Kidney tubule cell (primary cell): ENCODE measurements at regions not wholly inside any gene's neighbourhood (a gene's known extent, or its start where the extent isn't known, plus 50 kb on each side); places are given as distances from the start of the nearest gene placed in this dataset.
A peak's percentile ranks its signal among the peaks of the same experiment; 100 is the strongest.
"Not testable (repeated sequence)": the region's sequence is repeated elsewhere in the genome, so short reads cannot be mapped to it uniquely, and the experiment has no call there.

Experiments
- DNase-seq: peaks from one replicate; pipeline ENCODE4 v3.0.0-alpha.2; 2018; ENCODE audit warnings: low spot score

DNA sequence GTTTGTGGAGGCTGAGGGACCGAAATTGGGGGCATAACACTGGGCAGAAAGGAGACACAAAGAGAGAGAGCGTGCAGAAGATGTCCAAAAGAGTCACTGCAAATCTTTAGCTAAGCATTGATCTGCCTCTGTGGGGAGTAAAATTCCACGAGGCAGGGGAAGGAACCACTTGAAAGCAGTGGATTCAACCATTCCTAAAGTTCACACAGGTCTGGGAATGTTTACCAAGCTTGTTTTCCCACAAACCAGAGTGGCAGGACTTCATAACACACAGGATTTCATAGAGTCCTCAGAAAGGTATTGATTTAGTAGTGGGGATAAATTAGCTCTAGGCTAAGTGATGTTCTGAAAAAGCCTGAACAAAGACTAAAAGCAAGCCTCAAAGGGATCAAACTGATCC is 66.1 kb upstream of the RPL38 start:
- no peak for DNase-seq

DNA sequence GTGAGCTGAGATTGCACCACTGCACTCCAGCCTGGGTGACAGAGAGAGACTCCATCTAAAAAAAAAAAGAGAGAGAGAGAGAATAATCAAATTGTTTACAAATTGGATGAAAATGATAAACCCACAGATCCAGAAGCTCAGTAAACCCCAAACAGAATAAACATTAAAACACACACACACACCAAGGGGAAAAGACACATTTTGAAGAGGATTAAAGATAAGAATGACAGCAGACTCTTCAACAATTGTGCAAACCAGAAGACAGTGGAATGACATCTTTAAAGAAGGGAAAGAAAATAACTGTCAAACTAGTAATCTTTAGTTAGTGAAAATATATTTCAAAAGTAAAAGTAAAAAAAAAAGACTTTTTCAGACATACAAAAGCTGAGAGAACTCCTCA is 64.4 kb upstream of the RPL38 start:
- no peak for DNase-seq

DNA sequence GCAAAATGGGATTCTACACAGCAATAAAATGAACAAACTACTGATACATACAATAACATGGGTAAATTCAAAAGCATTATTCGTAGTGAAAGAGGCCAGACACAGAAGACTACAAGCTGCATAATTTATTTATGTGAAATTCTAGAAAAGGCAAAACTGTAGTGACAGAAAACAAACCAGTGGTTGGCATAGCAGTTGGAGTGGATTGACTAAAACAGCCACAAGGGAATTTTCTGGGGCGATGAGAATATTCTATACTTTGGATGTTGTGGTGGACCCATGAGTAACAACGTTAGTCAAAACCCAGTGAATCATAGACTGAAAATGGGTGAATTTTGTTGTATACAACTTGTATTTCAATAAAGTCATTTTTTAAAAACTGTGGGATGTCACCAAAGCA is 63.2 kb upstream of the RPL38 start:
- DNase-seq = no peak

DNA sequence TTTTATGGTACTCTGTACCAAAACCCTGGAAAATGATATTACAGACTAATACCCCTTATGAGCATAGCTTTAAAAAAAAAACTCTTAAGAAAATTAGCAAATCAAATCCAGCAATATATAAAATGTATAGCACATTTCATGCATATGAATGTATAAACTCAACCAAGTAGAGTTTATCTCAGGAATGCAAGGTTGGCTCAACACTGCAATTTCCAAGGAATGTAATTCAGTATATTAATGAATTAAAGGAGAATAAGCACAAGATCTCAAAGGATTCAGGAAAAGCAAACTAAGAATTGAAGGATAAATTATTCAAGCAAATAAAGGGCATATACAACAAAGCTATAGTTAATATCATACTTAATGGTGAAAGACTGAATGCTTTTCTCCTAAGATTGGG is 61.9 kb upstream of the RPL38 start:
- no peak for DNase-seq

DNA sequence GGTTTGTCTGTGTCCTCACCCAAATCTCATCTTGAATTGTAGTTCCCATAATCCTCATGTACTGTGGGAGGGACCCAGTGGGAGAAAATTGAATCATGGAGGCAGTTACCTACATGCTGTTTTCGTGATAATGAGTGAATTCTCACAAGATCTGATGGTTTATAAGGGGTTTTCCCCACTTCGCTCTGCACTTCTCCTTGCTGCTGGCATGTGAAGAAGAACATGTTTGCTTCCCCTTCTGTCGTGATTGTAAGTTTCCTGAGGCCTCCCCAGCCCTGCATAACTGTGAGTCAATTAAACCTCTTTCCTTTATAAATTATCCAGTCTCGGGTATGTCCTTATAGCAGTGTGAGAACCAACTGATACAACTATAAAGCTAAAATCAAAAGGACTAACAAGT is 60.2 kb upstream of the RPL38 start:
- DNase-seq = not testable (repeated sequence)

DNA sequence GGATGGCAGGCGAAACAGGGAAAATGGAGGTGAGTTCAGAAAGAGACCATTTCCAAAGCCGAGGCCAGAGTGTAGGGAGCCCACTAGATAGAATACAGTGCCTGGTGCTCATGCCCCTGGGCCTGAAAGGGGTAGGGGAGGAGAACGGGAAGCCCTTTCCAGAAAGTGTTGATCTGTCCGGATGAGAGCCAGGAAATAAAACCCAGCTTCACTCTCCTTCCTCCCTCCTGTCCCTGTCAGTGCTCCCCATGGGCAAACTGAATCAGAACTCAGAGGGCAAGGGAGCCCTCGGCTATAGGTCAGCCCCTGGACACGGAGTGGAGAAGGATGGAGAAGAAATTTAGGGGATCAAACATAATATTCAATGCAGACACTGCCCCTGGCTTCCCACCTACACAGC is 57.7 kb upstream of the RPL38 start:
- DNase-seq = no peak

DNA sequence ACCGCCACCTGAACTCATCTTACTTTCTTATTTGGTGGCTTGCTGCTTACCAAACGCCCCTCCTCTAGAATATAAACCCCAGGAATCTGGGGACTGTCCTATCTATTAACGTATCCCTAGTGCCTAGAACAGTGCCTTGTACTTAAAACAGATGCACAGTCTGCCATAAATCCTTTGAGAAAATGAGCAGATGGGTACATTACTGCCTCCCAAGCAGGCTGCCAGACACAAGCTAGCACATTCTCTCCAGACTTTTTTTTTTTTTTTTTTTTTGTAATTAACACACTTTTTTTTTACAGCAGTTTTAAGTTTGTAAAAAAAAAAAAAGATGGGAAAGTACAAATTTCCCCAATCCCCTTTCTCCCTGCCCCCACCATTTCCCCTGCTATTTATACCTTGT is 57.3 kb upstream of the RPL38 start:
- DNase-seq = no peak

DNA sequence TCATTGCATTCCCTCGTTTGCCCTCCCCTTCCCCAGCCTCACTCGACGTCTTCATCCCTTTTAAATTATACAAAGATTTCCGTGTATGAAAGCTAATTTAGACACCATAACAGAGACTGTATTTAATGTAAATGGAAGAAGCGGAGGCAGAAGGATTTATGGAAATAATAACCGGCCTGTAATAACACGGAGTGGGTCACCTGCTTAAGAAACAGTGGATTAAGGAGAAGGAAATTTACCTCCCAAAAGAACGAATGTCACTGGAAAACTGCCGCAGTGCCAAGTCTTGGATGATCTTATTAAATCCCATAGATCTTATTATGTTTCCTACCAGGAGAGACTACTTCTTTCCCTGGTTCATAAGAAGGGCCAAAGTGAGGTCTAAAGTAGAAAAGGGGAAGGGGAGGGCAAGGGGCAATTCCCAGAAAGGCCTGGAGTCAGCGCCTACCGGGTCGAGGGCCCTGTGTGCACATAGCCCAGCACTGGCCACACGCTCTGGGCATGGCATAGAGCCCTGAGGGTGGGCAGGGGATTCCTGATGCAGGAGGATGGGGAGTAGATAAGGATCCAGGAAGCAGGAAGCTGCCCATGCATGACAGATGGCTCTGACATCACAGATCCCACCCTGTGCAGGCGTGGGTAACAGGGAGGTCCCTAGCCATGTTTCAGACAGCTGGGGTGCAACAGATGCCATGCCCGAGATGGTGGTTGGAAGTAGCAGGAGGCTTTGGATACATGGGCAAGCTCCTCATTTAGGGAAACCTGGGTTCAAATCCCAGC is 56.2 kb upstream of the RPL38 start:
- no peak for DNase-seq

DNA sequence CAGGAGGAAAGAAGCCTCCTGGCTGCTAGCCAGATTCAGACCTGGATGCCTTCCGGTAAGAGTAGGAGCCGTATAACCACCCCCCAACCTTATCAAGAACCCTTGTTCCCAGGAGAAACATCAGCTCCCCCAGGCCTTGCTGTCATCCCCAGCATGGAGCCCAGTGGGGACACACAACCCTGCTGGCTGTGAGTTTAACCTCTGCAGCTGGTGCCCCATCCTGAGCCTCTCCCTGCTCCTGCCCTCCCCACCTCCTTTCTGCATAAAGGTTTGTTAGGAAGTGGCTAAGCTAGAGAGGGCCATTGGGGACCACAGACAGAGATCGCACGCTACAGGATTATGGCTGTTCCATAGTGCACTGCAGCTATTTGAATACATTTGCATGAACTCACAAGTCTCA is 55.5 kb upstream of the RPL38 start:
- DNase-seq = no peak

DNA sequence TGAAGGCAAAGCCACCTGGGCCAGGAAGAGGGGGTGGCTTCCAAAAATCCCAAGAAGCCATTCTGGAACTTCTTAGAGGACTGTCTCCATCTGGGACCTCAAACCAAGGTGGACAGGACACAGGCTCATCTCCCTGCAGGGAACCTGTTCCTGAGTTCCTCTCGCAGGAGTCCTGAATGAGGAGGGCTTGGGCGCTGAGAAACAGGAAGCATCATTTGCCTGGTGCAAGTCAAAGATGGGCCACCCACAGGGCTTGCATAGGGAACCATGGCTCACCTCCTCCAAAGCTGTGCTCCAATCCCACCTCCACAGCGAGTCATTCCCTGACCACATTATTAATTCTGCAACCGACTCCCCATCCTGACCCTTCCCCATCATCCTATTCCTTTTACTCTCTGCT is 55.0 kb upstream of the RPL38 start:
- DNase-seq = no peak

DNA sequence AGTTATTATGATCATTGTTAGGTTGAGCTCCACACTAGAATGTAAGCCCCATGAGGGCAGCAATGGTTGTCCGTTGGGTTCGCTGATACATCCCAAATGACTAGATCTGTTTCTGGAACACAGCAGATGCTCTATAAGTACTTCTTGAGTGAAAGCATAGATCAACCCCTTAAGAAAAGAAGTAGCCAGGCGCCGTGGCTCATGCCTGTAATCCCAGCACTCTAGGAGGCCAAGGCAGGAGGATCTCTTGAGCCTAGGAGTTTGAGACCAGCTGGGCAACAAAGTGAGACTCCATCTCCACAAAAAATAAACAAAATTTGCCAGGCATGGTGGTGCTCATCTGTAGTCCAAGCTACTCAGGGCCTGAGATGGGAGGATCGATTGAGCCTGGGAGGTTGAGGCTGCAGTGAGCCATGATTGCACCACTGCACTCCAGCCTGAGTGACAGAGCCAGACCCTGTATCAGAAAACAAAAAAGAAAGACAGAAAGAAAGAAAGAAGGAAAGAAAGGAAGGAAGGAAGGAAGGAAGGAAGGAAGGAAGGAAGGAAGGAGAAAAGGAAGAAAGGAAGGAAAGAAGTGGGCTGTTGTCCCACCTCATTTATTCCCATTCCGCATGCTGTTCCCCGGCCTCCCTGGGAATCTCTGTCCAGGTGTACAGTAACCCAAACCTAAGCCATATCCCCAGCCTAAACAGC is 54.4 kb upstream of the RPL38 start:
- DNase-seq = no peak

DNA sequence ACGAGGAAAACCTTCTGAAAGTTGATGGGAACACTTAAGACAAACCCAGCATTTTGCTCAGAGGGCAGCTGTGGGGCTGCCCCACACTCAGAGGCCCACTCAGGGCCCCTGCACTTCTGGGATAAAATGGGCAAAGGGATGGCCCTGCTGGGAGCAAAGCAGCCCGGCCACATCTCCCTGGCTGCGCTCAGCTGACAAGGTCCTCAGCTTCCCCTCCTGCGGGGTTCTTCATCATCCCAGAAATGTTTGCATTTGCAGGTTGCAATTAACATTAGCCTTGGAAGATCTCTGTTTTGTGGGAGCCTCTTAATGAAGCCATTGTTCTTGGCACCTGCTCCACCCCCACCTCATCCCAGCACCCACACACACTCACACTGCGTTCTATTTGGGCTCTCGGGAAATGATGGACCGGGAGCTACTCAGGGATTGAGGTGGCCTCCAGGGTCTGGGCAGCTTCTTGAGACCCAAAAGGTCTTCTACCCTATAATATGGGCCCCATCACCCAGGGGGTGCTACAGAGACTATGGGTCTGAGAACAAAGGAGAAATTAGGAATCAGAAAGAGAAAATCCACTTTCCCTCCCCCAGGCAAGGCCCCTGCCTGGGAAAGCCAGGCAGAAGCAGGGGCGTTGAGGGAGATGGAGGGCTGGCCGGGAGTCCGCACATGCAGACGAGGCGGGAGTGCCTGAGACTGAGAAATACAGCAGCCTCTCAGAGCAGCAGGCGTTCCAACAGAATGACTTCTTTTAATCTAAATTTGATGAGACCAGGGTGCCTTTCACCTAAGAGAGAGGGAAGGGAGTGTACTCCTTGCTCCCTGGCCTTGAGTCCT is 53.7 kb upstream of the RPL38 start:
- DNase-seq = no peak

DNA sequence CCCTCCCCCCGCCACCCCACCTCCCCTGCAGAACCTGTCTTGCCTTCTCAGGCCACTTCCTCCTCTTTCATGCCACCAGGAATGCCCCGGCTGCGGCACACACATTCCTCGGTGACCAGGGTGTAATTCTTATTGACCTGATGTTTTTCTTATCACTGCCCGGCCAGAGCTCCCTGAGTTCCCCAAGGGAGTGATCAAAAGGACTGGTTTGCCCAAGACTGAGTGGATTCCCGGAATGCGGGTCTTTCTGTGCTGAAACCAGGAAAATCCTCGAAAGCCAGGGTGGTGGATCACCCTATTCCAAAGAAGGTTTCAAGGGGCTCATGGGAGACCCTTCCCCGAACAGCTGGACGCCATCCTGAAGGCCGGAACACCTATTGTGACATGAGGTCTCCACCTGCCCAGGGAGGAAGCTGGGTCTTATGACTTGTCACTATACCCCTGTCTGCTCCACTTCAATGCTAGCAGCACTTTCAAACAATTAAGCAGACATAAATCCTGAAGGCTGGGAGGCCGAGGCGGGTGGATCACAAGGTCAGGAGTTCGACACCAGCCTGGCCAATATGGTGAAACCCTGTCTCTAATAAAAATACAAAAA is 53.0 kb upstream of the RPL38 start:
- peak; percentile 55 for DNase-seq

DNA sequence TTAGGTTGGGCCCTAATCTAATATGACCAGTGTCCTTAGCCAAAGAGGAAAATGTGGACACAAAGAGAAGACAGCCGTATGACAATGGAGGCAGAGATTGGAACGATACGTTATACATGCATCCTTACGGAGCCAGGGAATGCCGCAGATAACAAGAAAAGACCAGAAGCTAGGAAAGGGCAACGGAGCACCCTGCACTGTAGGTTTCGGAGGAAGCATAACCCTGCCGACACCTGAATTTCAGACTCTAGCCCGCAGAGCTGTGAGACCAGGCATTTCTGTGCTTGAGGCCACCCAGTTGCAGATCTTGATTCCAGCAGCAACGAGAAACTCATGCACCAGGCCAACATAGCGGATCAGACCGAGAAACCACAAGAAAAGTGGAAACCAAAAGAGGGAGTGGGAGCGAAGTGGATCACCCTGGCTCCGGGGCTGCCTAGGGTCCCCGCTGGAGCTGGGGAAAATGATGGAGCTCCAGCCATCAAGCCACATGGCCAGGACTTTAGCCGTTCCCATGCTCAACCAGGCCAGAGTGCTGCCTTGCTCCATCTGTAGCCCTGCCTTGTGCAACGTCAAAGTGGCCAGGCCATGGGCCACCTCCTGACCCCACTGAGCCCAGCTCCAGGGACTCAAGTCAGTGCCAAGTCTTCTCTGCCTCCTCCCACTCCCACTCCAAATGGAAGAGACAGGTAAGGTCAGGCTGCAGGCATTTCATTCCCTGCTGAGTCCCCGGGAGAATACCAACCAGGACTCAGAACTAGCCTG is 51.7 kb upstream of the RPL38 start:
- DNase-seq = no peak

DNA sequence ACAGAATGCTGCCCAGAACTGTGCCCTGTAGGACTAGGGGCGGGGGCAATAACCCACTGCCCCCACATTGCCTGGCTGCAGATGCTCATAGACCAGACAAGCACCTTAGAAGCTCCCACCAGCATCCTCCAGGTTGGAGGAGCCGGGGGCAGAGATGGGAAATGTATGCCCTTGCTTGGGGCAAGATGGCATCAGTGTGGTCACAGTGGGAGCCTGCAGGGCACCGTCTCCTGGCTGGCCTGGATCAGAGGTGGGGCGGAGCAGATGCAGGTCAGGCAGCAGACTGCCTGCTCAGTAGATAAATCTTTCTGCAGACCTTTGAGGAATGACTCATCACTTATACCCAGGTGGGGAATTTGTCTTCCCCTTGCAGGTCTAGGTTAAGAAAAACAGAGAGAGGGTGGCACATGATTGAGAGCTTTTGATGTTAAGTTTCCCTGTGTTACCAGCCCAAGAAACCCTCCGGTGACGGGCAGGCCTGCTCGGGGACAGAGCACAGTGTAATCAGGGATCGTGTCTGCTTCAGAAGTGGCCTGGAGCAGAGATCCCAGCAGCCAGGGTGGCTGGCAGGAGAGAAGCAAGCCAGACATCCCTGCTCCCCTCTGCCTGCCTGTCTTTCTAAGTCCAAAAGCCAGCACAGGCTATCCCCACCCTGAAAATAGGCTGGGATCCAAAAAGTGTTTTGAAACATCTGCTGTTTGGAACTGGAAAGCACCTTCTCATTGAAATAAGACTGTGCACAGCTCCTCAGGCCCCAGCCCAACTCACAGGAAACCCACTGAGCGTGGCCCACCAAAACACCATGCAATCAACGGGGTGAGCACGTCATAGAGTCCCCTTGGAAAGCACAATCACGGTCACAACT is 50.7 kb upstream of the RPL38 start:
- peak; percentile 29 for DNase-seq

DNA sequence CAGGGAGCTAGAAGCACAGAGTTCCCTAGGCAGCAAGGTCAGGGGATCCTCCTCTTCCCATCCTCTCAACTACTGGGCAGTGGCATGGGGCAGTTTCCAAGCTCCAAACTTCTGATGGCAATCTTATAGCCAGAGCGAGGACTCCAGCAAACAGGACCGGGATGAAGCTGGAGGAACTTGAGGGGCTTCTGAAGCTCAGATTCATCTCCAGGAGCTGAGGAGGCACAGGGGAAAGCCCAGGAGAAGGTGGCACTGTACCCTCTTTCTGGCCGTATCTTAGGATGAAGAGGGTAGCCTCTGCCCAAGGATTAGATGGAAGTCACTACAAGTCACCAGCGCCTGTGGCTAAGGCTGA is 50.0 kb upstream of the RPL38 start:
- DNase-seq = no peak
